ENCODE measurements at regions not wholly inside any gene's neighbourhood (a gene's known extent, or its start where the extent isn't known, plus 50 kb on each side); places are given as distances from the start of the nearest gene placed in this dataset.

DNA sequence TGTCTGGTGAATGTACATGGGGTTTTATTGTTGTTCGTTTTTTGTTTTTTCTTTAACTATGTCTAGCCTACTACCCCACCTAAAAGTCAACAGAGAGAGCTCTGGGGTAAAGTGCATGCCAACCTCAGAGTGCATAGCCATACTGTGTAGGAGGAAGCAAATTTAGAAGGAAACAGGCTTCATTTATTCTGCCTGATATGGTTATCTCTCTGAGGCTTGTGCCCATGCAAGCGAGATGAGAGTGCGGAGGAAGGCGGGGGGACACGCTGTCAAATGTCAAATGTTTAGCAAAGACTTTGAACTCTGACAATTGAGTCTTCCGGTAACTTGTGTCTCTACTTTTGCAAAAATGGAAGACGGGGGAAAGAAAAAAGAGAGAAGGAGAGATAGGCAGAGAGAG, 295.5 kb downstream of the ETS1 start:
- peaks cover 16% of the 10 kb centered on the region for H3K4me1 ChIP-seq (ENCODE audit: control insufficient read depth, insufficient read depth, low read length)
- no peak overlapping the region for H3K4me2 ChIP-seq (ENCODE audit: low read depth, low read length)
- no peak overlapping the region for H4K5ac ChIP-seq (ENCODE audit: low read depth, low read length)
- no TSS peak for BruUV-seq (replicated peaks)
- no peak overlapping the region for H2AK9ac ChIP-seq (replicated peaks; ENCODE audit: low read depth, low read length, poor library complexity)
- H3K79me1 ChIP-seq (ENCODE audit: low read depth in 1 of 2, low read length in 2 of 2): no peaks in the 10 kb centered on the region
- CTCF ChIA-PET: no interaction called here
- no peak overlapping the region for H3K56ac ChIP-seq (ENCODE audit: extremely low read depth, insufficient read depth, low read length)
- no peaks in the 10 kb centered on the region for H4K20me1 ChIP-seq (ENCODE audit: insufficient read depth, low read length)
- H3K18ac ChIP-seq (ENCODE audit: low read depth, low read length): no peak overlapping the region
- no peak overlapping the region for H3K4ac ChIP-seq (ENCODE audit: low read depth, low read length)
- dilution Hi-C loops (cut with HindIII; ENCODE audit: low sequenced_read_pairs, unreplicated experiment): no loop called here
- no peak overlapping the region for H4K91ac ChIP-seq (ENCODE audit: insufficient read depth, low read depth, low read length)
- H3K27ac ChIP-seq (ENCODE audit: insufficient read depth, low read length): no peak overlapping the region
- H3K23ac ChIP-seq (ENCODE audit: low read depth, low read length): no peak overlapping the region
- ATAC-seq (ENCODE audit: low read depth): no peak
- H2AK5ac ChIP-seq (ENCODE audit: low read depth, low read length): no peak overlapping the region
- H2BK5ac ChIP-seq (ENCODE audit: low read depth, low read length, poor library complexity, severe bottlenecking): no peak overlapping the region
- H3K9me1 ChIP-seq (ENCODE audit: insufficient read depth, low read length): peaks cover 3% of the 10 kb centered on the region; the same call in 1 of the 2 replicates
- H3K4me3 ChIP-seq (ENCODE audit: insufficient read depth, low read depth, low read length): no peak overlapping the region
- no peak overlapping the region for H4K8ac ChIP-seq (ENCODE audit: low read depth in 2 of 2, low read length in 2 of 2)
- intact Hi-C loops (cut with micrococcal nuclease): loop anchor here (2.0 to 5.0 kb wide), 2 partner anchors 161 to 260 kb away; no protein-coding TSS in a partner anchor
- no peak overlapping the region for H2BK120ac ChIP-seq (ENCODE audit: low read depth, low read length)
- 91% methylated on average over 4 of the region's 7 CpGs; no CpG with 5 or more reads in 1 of the 2 experiments for WGBS, 2 experiments (ENCODE audit: extremely low coverage in 2 of 2, insufficient read length in 1 of 2)
- H2BK20ac ChIP-seq (ENCODE audit: low read depth, low read length): no peak overlapping the region
- POLR2A ChIA-PET (ENCODE audit: unreplicated experiment): interaction anchor here (0.6 kb wide), 1 partner anchor 127 kb away, joined by 3 read pairs; no protein-coding TSS in a partner anchor
- TF ChIP-seq CHD1 (IDR thresholded peaks at IDR 0.05; ENCODE audit: low read depth, low read length): no peak
- TF ChIP-seq SMC3 (IDR thresholded peaks at IDR 0.05; ENCODE audit: low read depth, low read length): no peak
- TF ChIP-seq NFE2L2 (IDR thresholded peaks at IDR 0.05; ENCODE audit: low read depth, low read length): no peak
- TF ChIP-seq MAFK (IDR thresholded peaks at IDR 0.05; ENCODE audit: low read depth, low read length): no peak
- TF ChIP-seq, protein P1, sequence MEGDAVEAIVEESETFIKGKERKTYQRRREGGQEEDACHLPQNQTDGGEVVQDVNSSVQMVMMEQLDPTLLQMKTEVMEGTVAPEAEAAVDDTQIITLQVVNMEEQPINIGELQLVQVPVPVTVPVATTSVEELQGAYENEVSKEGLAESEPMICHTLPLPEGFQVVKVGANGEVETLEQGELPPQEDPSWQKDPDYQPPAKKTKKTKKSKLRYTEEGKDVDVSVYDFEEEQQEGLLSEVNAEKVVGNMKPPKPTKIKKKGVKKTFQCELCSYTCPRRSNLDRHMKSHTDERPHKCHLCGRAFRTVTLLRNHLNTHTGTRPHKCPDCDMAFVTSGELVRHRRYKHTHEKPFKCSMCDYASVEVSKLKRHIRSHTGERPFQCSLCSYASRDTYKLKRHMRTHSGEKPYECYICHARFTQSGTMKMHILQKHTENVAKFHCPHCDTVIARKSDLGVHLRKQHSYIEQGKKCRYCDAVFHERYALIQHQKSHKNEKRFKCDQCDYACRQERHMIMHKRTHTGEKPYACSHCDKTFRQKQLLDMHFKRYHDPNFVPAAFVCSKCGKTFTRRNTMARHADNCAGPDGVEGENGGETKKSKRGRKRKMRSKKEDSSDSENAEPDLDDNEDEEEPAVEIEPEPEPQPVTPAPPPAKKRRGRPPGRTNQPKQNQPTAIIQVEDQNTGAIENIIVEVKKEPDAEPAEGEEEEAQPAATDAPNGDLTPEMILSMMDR (conservative IDR thresholded peaks at IDR 0.05; ENCODE audit: low read depth, low read length): no peak
- TF ChIP-seq RFX5 (IDR thresholded peaks at IDR 0.05; ENCODE audit: low read depth, low read length): no peak
- no peak for TF ChIP-seq FOS (IDR thresholded peaks at IDR 0.05; ENCODE audit: low read depth, low read length)
- TF ChIP-seq RAD21 (IDR thresholded peaks at IDR 0.05; ENCODE audit: low read length): no peak
- TF ChIP-seq, protein P2, sequence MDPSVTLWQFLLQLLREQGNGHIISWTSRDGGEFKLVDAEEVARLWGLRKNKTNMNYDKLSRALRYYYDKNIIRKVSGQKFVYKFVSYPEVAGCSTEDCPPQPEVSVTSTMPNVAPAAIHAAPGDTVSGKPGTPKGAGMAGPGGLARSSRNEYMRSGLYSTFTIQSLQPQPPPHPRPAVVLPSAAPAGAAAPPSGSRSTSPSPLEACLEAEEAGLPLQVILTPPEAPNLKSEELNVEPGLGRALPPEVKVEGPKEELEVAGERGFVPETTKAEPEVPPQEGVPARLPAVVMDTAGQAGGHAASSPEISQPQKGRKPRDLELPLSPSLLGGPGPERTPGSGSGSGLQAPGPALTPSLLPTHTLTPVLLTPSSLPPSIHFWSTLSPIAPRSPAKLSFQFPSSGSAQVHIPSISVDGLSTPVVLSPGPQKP (IDR thresholded peaks at IDR 0.05; ENCODE audit: borderline replicate concordance, low read depth, low read length): no peak
- no peak for TF ChIP-seq CEBPB (IDR thresholded peaks at IDR 0.05; ENCODE audit: low read depth, low read length)
- TF ChIP-seq BHLHE40 (IDR thresholded peaks at IDR 0.05; ENCODE audit: low read depth, low read length): no peak
- TF ChIP-seq MAZ (IDR thresholded peaks at IDR 0.05; ENCODE audit: borderline replicate concordance, low read depth, low read length): no peak
- no peak for TF ChIP-seq MXI1 (IDR thresholded peaks at IDR 0.05; ENCODE audit: borderline replicate concordance, low read depth, low read length)
- TF ChIP-seq POLR2A (IDR thresholded peaks at IDR 0.05; ENCODE audit: low read depth, low read length): no peak
- H3K27me3 ChIP-seq (ENCODE audit: control insufficient read depth, insufficient read depth, low read length): peaks cover 1% of the 10 kb centered on the region; the same call in 1 of the 2 replicates
- H2BK15ac ChIP-seq (ENCODE audit: low read depth, low read length): no peak overlapping the region
- DNase-seq: no peak
- H3K36me3 ChIP-seq (ENCODE audit: control insufficient read depth, insufficient read depth, low read length): no peaks in the 10 kb centered on the region
- no peak overlapping the region for H2AFZ ChIP-seq (replicated peaks; ENCODE audit: low read length, poor library complexity)
- H3K9ac ChIP-seq (ENCODE audit: low read depth, low read length): no peak overlapping the region
- no peak overlapping the region for H3K14ac ChIP-seq (replicated peaks; ENCODE audit: low read depth, low read length)
- in situ Hi-C loops (cut with MboI; ENCODE audit: low sequenced_read_pairs): loop anchor here (5.0 kb wide), 1 partner anchor 165 kb away; no protein-coding TSS in a partner anchor
- no peaks in the 10 kb centered on the region for H3K9me3 ChIP-seq (ENCODE audit: control insufficient read depth, insufficient read depth, low read length)
